ENCODE measurements at regions not wholly inside any gene's neighbourhood (a gene's known extent, or its start where the extent isn't known, plus 50 kb on each side); places are given as distances from the start of the nearest gene placed in this dataset.

GRCh38 chr12:127857661-127858060 is 409.3 kb upstream of the TMEM132C start:
- Histone ChIP-seq H3K9me3 (ENCODE audit: control insufficient read depth in 2 of 2, insufficient read depth in 1 of 2, low read length in 1 of 2) (peaks cover 0 to 6% of the 10 kb centered on the region in 2 donors), H3K4me3 (ENCODE audit: low read length in 2 of 2) (no peak overlapping the region), H3K36me3 (ENCODE audit: control insufficient read depth in 2 of 2, insufficient read depth in 2 of 2, low read length in 1 of 2) (no peaks in the 10 kb centered on the region), H3K27me3 (ENCODE audit: control insufficient read depth in 2 of 2, insufficient read depth in 1 of 2, low read length in 1 of 2) (no peaks in the 10 kb centered on the region), H3K4me1 (ENCODE audit: control insufficient read depth in 2 of 2, insufficient read depth in 2 of 2, low read length in 2 of 2) (no peaks in the 10 kb centered on the region), H3K27ac (ENCODE audit: low read depth in 1 of 2, low read length in 1 of 2) (no peak overlapping the region)
- no peak for DNase-seq (ENCODE audit: low read depth in 6 of 9, low spot score in 9 of 9)
- 90% methylated on average over 5 of the region's 5 CpGs for WGBS

GRCh38 chr12:127860536-127860935 is 406.4 kb upstream of the TMEM132C start:
- 88% methylated on average over 6 of the region's 6 CpGs for WGBS
- Histone ChIP-seq H3K9me3 (ENCODE audit: control insufficient read depth in 2 of 2, insufficient read depth in 1 of 2, low read length in 1 of 2) (peaks cover 0 to 6% of the 10 kb centered on the region in 2 donors), H3K27me3 (ENCODE audit: control insufficient read depth in 2 of 2, insufficient read depth in 1 of 2, low read length in 1 of 2) (no peaks in the 10 kb centered on the region), H3K36me3 (ENCODE audit: control insufficient read depth in 2 of 2, insufficient read depth in 2 of 2, low read length in 1 of 2) (no peaks in the 10 kb centered on the region), H3K4me1 (ENCODE audit: control insufficient read depth in 2 of 2, insufficient read depth in 2 of 2, low read length in 2 of 2) (no peaks in the 10 kb centered on the region), H3K4me3 (ENCODE audit: low read length in 2 of 2) (no peak overlapping the region), H3K27ac (ENCODE audit: low read depth in 1 of 2, low read length in 1 of 2) (no peak overlapping the region)
- DNase-seq (ENCODE audit: low read depth in 6 of 9, low spot score in 9 of 9): no peak

GRCh38 chr12:127861406-127861805 is 405.6 kb upstream of the TMEM132C start:
- no peak overlapping the region for H3K27ac ChIP-seq (ENCODE audit: low read depth in 1 of 2, low read length in 1 of 2)
- no peak overlapping the region for H3K4me3 ChIP-seq (ENCODE audit: low read length in 2 of 2)
- WGBS: 84% methylated on average over 3 of the region's 3 CpGs
- no peaks in the 10 kb centered on the region for H3K36me3 ChIP-seq (ENCODE audit: control insufficient read depth in 2 of 2, insufficient read depth in 2 of 2, low read length in 1 of 2)
- H3K4me1 ChIP-seq (ENCODE audit: control insufficient read depth in 2 of 2, insufficient read depth in 2 of 2, low read length in 2 of 2): no peaks in the 10 kb centered on the region
- DNase-seq (ENCODE audit: low read depth in 6 of 9, low spot score in 9 of 9): no peak
- no peaks in the 10 kb centered on the region for H3K27me3 ChIP-seq (ENCODE audit: control insufficient read depth in 2 of 2, insufficient read depth in 1 of 2, low read length in 1 of 2)
- H3K9me3 ChIP-seq (ENCODE audit: control insufficient read depth in 2 of 2, insufficient read depth in 1 of 2, low read length in 1 of 2): peaks cover 0 to 6% of the 10 kb centered on the region in 2 donors

- H3K9me3 ChIP-seq (ENCODE audit: control insufficient read depth in 2 of 2, insufficient read depth in 1 of 2, low read length in 1 of 2): peaks cover 0 to 8% of the 10 kb centered on the region in 2 donors
- no peak overlapping the region for H3K27ac ChIP-seq (ENCODE audit: low read depth in 1 of 2, low read length in 1 of 2)
- no peaks in the 10 kb centered on the region for H3K4me1 ChIP-seq (ENCODE audit: control insufficient read depth in 2 of 2, insufficient read depth in 2 of 2, low read length in 2 of 2)
- H3K27me3 ChIP-seq (ENCODE audit: control insufficient read depth in 2 of 2, insufficient read depth in 1 of 2, low read length in 1 of 2): no peaks in the 10 kb centered on the region
- WGBS: 94% methylated on average over 2 of the region's 2 CpGs
- H3K36me3 ChIP-seq (ENCODE audit: control insufficient read depth in 2 of 2, insufficient read depth in 2 of 2, low read length in 1 of 2): no peaks in the 10 kb centered on the region
- no peak overlapping the region for H3K4me3 ChIP-seq (ENCODE audit: low read length in 2 of 2)
- DNase-seq (ENCODE audit: low read depth in 6 of 9, low spot score in 9 of 9): no peak
Measured at GRCh38 chr12:127873306-127873705, 393.7 kb upstream of the TMEM132C start.

- Histone ChIP-seq H3K27me3 (ENCODE audit: control insufficient read depth in 2 of 2, insufficient read depth in 1 of 2, low read length in 1 of 2) (no peaks in the 10 kb centered on the region), H3K4me1 (ENCODE audit: control insufficient read depth in 2 of 2, insufficient read depth in 2 of 2, low read length in 2 of 2) (no peaks in the 10 kb centered on the region), H3K4me3 (ENCODE audit: low read length in 2 of 2) (no peak overlapping the region), H3K36me3 (ENCODE audit: control insufficient read depth in 2 of 2, insufficient read depth in 2 of 2, low read length in 1 of 2) (no peaks in the 10 kb centered on the region), H3K9me3 (ENCODE audit: control insufficient read depth in 2 of 2, insufficient read depth in 1 of 2, low read length in 1 of 2) (peaks cover 0 to 1% of the 10 kb centered on the region in 2 donors), H3K27ac (ENCODE audit: low read depth in 1 of 2, low read length in 1 of 2) (no peak overlapping the region)
- no peak for DNase-seq (ENCODE audit: low read depth in 6 of 9, low spot score in 9 of 9)
- WGBS: 91% methylated on average over 3 of the region's 3 CpGs
Measured at GRCh38 chr12:127881371-127882140, 385.4 kb upstream of the TMEM132C start.

GRCh38 chr12:127883013-127883412 is 384.0 kb upstream of the TMEM132C start:
- no peaks in the 10 kb centered on the region for H3K27me3 ChIP-seq (ENCODE audit: control insufficient read depth in 2 of 2, insufficient read depth in 1 of 2, low read length in 1 of 2)
- 77% methylated on average over 1 of the region's 1 CpG for WGBS
- H3K27ac ChIP-seq (ENCODE audit: low read depth in 1 of 2, low read length in 1 of 2): no peak overlapping the region
- no peak overlapping the region for H3K4me3 ChIP-seq (ENCODE audit: low read length in 2 of 2)
- DNase-seq (ENCODE audit: low read depth in 6 of 9, low spot score in 9 of 9): no peak
- H3K9me3 ChIP-seq (ENCODE audit: control insufficient read depth in 2 of 2, insufficient read depth in 1 of 2, low read length in 1 of 2): peaks cover 0 to 1% of the 10 kb centered on the region in 2 donors
- H3K36me3 ChIP-seq (ENCODE audit: control insufficient read depth in 2 of 2, insufficient read depth in 2 of 2, low read length in 1 of 2): no peaks in the 10 kb centered on the region
- H3K4me1 ChIP-seq (ENCODE audit: control insufficient read depth in 2 of 2, insufficient read depth in 2 of 2, low read length in 2 of 2): no peaks in the 10 kb centered on the region

DNA sequence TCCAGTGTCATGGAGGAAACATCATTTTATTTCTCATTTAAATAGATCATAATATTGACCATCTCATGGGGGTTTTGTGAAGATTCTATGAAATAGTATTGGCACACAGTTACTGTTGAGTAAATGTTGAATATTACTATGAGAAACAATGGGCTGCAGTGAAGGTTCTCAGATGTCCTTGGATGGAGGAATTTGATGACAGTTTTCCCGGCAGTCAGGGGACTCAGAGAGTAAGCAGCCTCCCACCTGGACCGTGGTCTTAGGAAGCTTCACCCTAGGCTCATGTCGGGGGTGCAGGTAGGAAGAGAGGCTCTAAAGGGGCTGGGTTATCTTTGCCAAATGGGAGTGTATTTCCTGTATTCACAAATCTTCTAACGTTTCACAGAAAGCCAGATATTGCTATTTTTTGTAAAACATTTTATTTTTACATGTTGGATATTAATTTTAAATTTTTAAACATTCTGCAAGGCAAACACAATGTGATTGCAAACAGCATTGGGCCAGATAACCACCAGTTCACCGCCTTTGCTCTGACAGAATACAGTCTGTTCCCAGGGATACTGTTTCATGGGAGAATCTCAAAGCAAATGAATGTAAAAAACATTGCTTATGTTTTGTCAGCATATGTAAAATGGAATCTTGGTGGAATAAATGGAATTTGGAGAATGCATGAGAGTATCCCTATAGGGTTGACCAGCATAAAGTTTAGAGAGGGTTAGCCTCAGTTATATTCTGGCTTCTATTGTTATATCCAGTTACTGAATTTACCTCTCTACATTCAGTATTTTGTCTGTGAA is 380.8 kb upstream of the TMEM132C start:
- 76% methylated on average over 5 of the region's 5 CpGs for WGBS
- no peaks in the 10 kb centered on the region for H3K9me3 ChIP-seq (ENCODE audit: control insufficient read depth in 2 of 2, insufficient read depth in 1 of 2, low read length in 1 of 2)
- H3K36me3 ChIP-seq (ENCODE audit: control insufficient read depth in 2 of 2, insufficient read depth in 2 of 2, low read length in 1 of 2): no peaks in the 10 kb centered on the region
- DNase-seq (ENCODE audit: low read depth in 6 of 9, low spot score in 9 of 9): no peak
- H3K4me1 ChIP-seq (ENCODE audit: control insufficient read depth in 2 of 2, insufficient read depth in 2 of 2, low read length in 2 of 2): no peaks in the 10 kb centered on the region
- no peaks in the 10 kb centered on the region for H3K27me3 ChIP-seq (ENCODE audit: control insufficient read depth in 2 of 2, insufficient read depth in 1 of 2, low read length in 1 of 2)
- H3K4me3 ChIP-seq (ENCODE audit: low read length in 2 of 2): no peak overlapping the region
- no peak overlapping the region for H3K27ac ChIP-seq (ENCODE audit: low read depth in 1 of 2, low read length in 1 of 2)

DNA sequence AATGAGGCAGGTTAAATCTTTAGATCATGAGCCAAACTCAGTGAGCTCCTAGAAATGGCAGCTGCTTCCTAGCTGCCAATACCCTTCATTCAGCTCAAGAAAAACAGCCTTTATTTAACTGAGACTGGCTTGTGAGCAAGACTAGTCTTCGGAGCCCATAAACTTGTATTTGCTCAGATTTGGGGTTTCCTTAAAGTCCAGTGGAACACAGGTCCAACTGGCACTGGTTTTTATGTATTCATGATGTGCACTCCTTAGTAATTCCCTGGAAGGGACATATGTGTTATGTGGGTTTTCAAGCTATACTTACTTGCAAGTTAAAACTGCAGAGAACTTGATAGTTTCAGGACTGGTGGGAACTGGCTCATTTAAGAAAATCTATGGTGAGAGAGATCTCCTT is 380.1 kb upstream of the TMEM132C start:
- no peak for DNase-seq (ENCODE audit: low read depth in 6 of 9, low spot score in 9 of 9)
- Histone ChIP-seq H3K27ac (ENCODE audit: low read depth in 1 of 2, low read length in 1 of 2) (no peak overlapping the region), H3K36me3 (ENCODE audit: control insufficient read depth in 2 of 2, insufficient read depth in 2 of 2, low read length in 1 of 2) (no peaks in the 10 kb centered on the region), H3K4me1 (ENCODE audit: control insufficient read depth in 2 of 2, insufficient read depth in 2 of 2, low read length in 2 of 2) (no peaks in the 10 kb centered on the region), H3K9me3 (ENCODE audit: control insufficient read depth in 2 of 2, insufficient read depth in 1 of 2, low read length in 1 of 2) (no peaks in the 10 kb centered on the region), H3K27me3 (ENCODE audit: control insufficient read depth in 2 of 2, insufficient read depth in 1 of 2, low read length in 1 of 2) (no peaks in the 10 kb centered on the region), H3K4me3 (ENCODE audit: low read length in 2 of 2) (no peak overlapping the region)
- WGBS: 97% methylated on average over 1 of the region's 1 CpG

DNA sequence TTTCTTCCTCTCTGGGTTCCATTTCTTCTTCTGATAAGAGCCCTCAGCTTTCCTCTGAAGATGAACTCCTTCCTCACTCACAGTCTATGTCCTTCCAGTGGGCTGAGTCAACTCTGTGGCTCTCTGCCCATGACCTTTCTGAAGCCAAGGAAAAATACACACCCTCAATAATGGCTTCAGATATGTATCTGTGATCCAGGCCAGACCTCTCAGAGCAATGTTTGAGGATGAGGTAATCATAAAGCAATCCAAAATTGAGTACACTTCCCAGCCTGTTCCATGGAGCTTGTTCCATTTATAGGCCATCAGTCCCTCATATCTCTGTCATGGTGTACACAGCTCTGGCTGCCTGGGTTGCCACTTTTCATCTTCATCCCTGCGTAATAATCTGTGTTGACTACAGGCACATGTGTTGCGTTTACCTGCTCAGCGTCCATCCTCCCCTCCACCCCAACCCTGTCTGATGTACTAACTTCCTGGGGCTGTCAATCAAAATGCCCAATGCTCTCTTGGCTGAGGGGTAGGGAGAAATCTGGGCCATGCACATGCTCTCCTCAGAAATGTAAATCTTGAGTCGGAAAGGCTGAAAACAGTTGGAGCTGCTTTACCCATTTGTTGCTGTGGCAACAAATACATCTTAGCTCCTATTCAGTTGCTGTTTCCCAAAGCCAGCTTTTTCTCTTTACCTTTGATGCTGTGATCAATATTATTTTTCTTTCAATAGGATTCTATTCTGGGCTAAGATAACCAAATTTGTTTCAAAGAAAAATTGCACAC is 377.8 kb upstream of the TMEM132C start:
- H3K4me1 ChIP-seq (ENCODE audit: control insufficient read depth in 2 of 2, insufficient read depth in 2 of 2, low read length in 2 of 2): no peaks in the 10 kb centered on the region
- no peak overlapping the region for H3K27ac ChIP-seq (ENCODE audit: low read depth in 1 of 2, low read length in 1 of 2)
- WGBS: 94% methylated on average over 4 of the region's 4 CpGs
- DNase-seq (ENCODE audit: low read depth in 6 of 9, low spot score in 9 of 9): no peak
- no peaks in the 10 kb centered on the region for H3K36me3 ChIP-seq (ENCODE audit: control insufficient read depth in 2 of 2, insufficient read depth in 2 of 2, low read length in 1 of 2)
- no peaks in the 10 kb centered on the region for H3K27me3 ChIP-seq (ENCODE audit: control insufficient read depth in 2 of 2, insufficient read depth in 1 of 2, low read length in 1 of 2)
- no peaks in the 10 kb centered on the region for H3K9me3 ChIP-seq (ENCODE audit: control insufficient read depth in 2 of 2, insufficient read depth in 1 of 2, low read length in 1 of 2)
- no peak overlapping the region for H3K4me3 ChIP-seq (ENCODE audit: low read length in 2 of 2)
